Activated CD8-positive, alpha-beta T cell treated with anti-CD3 and anti-CD28 coated beads for 36 hours (primary cell): ENCODE measurements at regions not wholly inside any gene's neighbourhood (a gene's known extent, or its start where the extent isn't known, plus 50 kb on each side); places are given as distances from the start of the nearest gene placed in this dataset.

Experiments
- ATAC-seq: fragments of 200-7000 bp; cut with Tn5 transposase; one replicate; pipeline ENCODE4 v1.10.0; 2021; ENCODE audit warnings: mild to moderate bottlenecking, moderate library complexity
- CTCF ChIA-PET: fragments of 350-600 bp; sonication (Branson Sonifier 250); formaldehyde crosslinking; loops from one replicate; lab custom pipeline; 2021; ENCODE audit warnings: antibody characterized with exemption; lab: Charles Lee
- POLR2A ChIA-PET: fragments of 350-600 bp; sonication (Branson Sonifier 250); formaldehyde crosslinking; loops from one replicate; lab custom pipeline; 2021; ENCODE audit warnings: antibody characterized with exemption; lab: Charles Lee
- DNase-seq: peaks from one replicate; pipeline ENCODE4 v3.0.0-alpha.2; 2020
- H3K27ac Mint-ChIP-seq: one replicate; pipeline ENCODE4 v1.8.0; 2021; ENCODE audit warnings: mild to moderate bottlenecking, mixed read lengths
- H3K27me3 Mint-ChIP-seq: one replicate; pipeline ENCODE4 v1.8.0; 2021; ENCODE audit warnings: mixed read lengths
- H3K36me3 Mint-ChIP-seq: one replicate; pipeline ENCODE4 v1.8.0; 2021; ENCODE audit warnings: low read depth, mixed read lengths
- H3K4me1 Mint-ChIP-seq: one replicate; pipeline ENCODE4 v1.8.0; 2021; ENCODE audit warnings: low read depth, mixed read lengths
- H3K4me3 Mint-ChIP-seq: one replicate; pipeline ENCODE4 v1.8.0; 2021; ENCODE audit warnings: mild to moderate bottlenecking, moderate library complexity, mixed read lengths
- H3K9me3 Mint-ChIP-seq: one replicate; pipeline ENCODE4 v1.8.0; 2021; ENCODE audit warnings: mixed read lengths
- CTCF ChIP-seq: fragments of 200-600 bp; IDR thresholded peaks from one replicate; pipeline ENCODE4 v1.8.0; 2022; ENCODE audit warnings: antibody characterized with exemption, mild to moderate bottlenecking
- intact Hi-C: fragments of 100-400 bp; cut with micrococcal nuclease; formaldehyde crosslinking; loops from one replicate; pipeline ENCODE4 v1.10.0; 2022

GRCh38 chr20:11785885-11786507 lies 131.7 kb upstream of the BTBD3 start:
- POLR2A ChIA-PET = interaction anchor here (1.3 kb wide), 1 partner anchor 157 kb away, joined by 4 read pairs; no protein-coding TSS in a partner anchor
- no peaks in the 10 kb centered on the region for H3K4me1 Mint-ChIP-seq
- peaks cover 1% of the 10 kb centered on the region for H3K9me3 Mint-ChIP-seq
- H3K36me3 Mint-ChIP-seq = no peaks in the 10 kb centered on the region
- ATAC-seq (no peak), DNase-seq (no peak)
- CTCF ChIA-PET = no interaction called here
- no peak overlapping the region for H3K4me3 Mint-ChIP-seq
- H3K27me3 Mint-ChIP-seq = no peaks in the 10 kb centered on the region
- H3K27ac Mint-ChIP-seq = no peak overlapping the region
- intact Hi-C loops = no loop called here
- TF ChIP-seq CTCF = no peak

- Mint-ChIP-seq H3K27ac (no peak overlapping the region), H3K4me3 (no peak overlapping the region), H3K4me1 (no peaks in the 10 kb centered on the region), H3K27me3 (no peaks in the 10 kb centered on the region), H3K9me3 (peaks cover 1% of the 10 kb centered on the region), H3K36me3 (no peaks in the 10 kb centered on the region)
- ATAC-seq (no peak), DNase-seq (no peak)
- no peak for TF ChIP-seq CTCF
- POLR2A ChIA-PET = no interaction called here
- CTCF ChIA-PET = no interaction called here
- intact Hi-C loops = no loop called here
Measured at GRCh38 chr20:11790046-11790445, 127.6 kb upstream of the BTBD3 start.

GRCh38 chr20:11791316-11791715 lies 126.4 kb upstream of the BTBD3 start:
- H3K27me3 Mint-ChIP-seq = no peaks in the 10 kb centered on the region
- peaks cover 1% of the 10 kb centered on the region for H3K9me3 Mint-ChIP-seq
- POLR2A ChIA-PET = no interaction called here
- H3K27ac Mint-ChIP-seq = no peak overlapping the region
- no peaks in the 10 kb centered on the region for H3K4me1 Mint-ChIP-seq
- CTCF ChIA-PET = no interaction called here
- no peak overlapping the region for H3K4me3 Mint-ChIP-seq
- DNase-seq (no peak), ATAC-seq (no peak)
- no peaks in the 10 kb centered on the region for H3K36me3 Mint-ChIP-seq
- intact Hi-C loops = no loop called here
- TF ChIP-seq CTCF = no peak

- ChIA-PET POLR2A (no interaction called here), CTCF (no interaction called here)
- no peaks in the 10 kb centered on the region for H3K27me3 Mint-ChIP-seq
- H3K4me3 Mint-ChIP-seq = no peak overlapping the region
- no peak for ATAC-seq
- no peaks in the 10 kb centered on the region for H3K36me3 Mint-ChIP-seq
- no peak for TF ChIP-seq CTCF
- no peaks in the 10 kb centered on the region for H3K9me3 Mint-ChIP-seq
- DNase-seq = no peak
- no peaks in the 10 kb centered on the region for H3K4me1 Mint-ChIP-seq
- no peak overlapping the region for H3K27ac Mint-ChIP-seq
- intact Hi-C loops = no loop called here
Measured at GRCh38 chr20:11791835-11792567, 125.7 kb upstream of the BTBD3 start.

GRCh38 chr20:11792568-11792953 lies 125.1 kb upstream of the BTBD3 start:
- no peaks in the 10 kb centered on the region for H3K9me3 Mint-ChIP-seq
- no peaks in the 10 kb centered on the region for H3K27me3 Mint-ChIP-seq
- intact Hi-C loops = no loop called here
- ChIA-PET CTCF (no interaction called here), POLR2A (no interaction called here)
- no peak for DNase-seq
- no peak overlapping the region for H3K4me3 Mint-ChIP-seq
- no peak for TF ChIP-seq CTCF
- H3K4me1 Mint-ChIP-seq = no peaks in the 10 kb centered on the region
- ATAC-seq = no peak
- no peak overlapping the region for H3K27ac Mint-ChIP-seq
- no peaks in the 10 kb centered on the region for H3K36me3 Mint-ChIP-seq
